GM06990 (cell line): ENCODE measurements at regions not wholly inside any gene's neighbourhood (a gene's known extent, or its start where the extent isn't known, plus 50 kb on each side); places are given as distances from the start of the nearest gene placed in this dataset.

ENCODE experiments used
- DNase-seq: peaks from one replicate; pipeline ENCODE4 v3.0.0-alpha.2; 2011; ENCODE audit not compliant: insufficient read length; ENCODE audit errors: extremely low read depth
- H3K27me3 ChIP-seq: replicated peaks from 2 replicates; pipeline ENCODE4 v1.6.0; 2011; ENCODE audit warnings: low read length; ENCODE audit not compliant: control insufficient read depth, insufficient read depth
- H3K36me3 ChIP-seq: 2 replicates; pipeline ENCODE4 v1.5.1; 2011; ENCODE audit warnings: low read length; ENCODE audit not compliant: control insufficient read depth, insufficient read depth
- H3K4me3 ChIP-seq: replicated peaks from 2 replicates; pipeline ENCODE4 v1.5.1; 2011; ENCODE audit warnings: low read depth, mild to moderate bottlenecking, control low read depth, low read length
- TF ChIP-seq, protein P1 (sequence below): IDR thresholded peaks from 2 replicates; pipeline ENCODE4 v1.5.1; 2011; ENCODE audit warnings: low read length, control low read depth, mild to moderate bottlenecking, inconsistent platforms; ENCODE audit not compliant: insufficient read depth, poor library complexity, severe bottlenecking

DNA sequence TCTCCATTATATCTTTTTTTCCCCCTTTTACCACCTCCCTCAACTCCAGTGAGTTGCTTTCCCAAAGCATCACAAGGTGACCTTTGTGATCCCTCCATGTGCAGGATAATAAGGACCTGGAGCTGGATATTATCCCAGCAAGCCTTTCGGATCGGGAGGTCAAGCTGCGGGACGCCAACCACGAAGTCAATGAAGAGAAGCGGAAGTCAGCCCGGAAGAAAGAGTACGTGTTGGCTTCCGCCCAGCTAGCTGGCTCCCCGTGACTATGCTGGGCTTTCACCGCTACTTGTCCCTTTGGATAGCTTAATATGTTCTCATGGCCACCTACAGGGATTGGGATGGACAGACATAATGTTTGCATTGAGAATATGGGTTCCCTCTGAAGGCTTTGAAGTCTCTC, 273.7 kb upstream of the UMPS start:
- no peak overlapping the region for H3K4me3 ChIP-seq
- H3K27me3 ChIP-seq, result no peaks in the 10 kb centered on the region; the same call in 1 of the 2 replicates
- TF ChIP-seq, protein P1, sequence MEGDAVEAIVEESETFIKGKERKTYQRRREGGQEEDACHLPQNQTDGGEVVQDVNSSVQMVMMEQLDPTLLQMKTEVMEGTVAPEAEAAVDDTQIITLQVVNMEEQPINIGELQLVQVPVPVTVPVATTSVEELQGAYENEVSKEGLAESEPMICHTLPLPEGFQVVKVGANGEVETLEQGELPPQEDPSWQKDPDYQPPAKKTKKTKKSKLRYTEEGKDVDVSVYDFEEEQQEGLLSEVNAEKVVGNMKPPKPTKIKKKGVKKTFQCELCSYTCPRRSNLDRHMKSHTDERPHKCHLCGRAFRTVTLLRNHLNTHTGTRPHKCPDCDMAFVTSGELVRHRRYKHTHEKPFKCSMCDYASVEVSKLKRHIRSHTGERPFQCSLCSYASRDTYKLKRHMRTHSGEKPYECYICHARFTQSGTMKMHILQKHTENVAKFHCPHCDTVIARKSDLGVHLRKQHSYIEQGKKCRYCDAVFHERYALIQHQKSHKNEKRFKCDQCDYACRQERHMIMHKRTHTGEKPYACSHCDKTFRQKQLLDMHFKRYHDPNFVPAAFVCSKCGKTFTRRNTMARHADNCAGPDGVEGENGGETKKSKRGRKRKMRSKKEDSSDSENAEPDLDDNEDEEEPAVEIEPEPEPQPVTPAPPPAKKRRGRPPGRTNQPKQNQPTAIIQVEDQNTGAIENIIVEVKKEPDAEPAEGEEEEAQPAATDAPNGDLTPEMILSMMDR, result no peak
- H3K36me3 ChIP-seq, result no peaks in the 10 kb centered on the region
- DNase-seq, result no peak

DNA sequence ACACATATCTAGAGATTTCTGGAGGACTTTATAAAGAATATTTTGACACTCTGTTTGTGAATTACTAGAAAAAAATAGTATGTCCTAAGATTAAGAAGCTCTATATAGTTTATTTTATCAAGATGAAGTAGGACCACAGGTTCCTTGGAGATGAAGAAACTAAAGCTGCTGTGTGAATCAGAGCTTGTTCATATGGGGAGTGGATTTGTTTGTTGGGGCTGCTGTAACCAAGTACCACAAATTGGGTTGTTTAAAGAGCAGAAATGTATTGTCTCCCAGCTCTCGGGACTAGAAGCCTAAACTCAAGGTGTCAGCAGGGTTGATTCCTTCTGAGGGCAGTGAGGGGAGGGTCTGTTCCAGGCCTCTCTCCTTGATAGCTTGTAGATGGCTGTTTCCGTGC, 270.6 kb upstream of the UMPS start:
- Histone ChIP-seq H3K36me3 (no peaks in the 10 kb centered on the region), H3K4me3 (no peak overlapping the region), H3K27me3 (no peaks in the 10 kb centered on the region)
- DNase-seq, result no peak
- TF ChIP-seq, protein P1, result no peak

DNA sequence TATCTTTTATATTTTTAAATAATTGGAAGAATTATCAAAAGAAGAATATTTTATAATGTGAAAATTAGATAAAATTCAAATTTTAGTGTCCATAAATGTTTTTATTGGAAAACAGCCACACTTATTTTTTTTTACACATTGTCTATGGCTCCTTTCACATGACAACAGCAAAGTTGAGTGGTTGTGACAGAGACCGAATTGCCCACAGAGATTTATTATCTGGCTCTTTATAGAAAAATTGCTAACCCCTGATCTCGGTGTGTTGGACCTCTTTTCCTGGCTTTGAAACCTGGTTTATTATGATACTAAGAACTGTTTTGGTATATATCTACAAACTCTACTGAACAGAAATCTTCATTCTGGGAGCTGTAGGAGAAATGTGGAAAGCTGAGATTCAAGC, 269.1 kb upstream of the UMPS start:
- Histone ChIP-seq H3K36me3 (no peaks in the 10 kb centered on the region), H3K27me3 (no peaks in the 10 kb centered on the region), H3K4me3 (no peak overlapping the region)
- DNase-seq, result no peak
- TF ChIP-seq, protein P1, result no peak

DNA sequence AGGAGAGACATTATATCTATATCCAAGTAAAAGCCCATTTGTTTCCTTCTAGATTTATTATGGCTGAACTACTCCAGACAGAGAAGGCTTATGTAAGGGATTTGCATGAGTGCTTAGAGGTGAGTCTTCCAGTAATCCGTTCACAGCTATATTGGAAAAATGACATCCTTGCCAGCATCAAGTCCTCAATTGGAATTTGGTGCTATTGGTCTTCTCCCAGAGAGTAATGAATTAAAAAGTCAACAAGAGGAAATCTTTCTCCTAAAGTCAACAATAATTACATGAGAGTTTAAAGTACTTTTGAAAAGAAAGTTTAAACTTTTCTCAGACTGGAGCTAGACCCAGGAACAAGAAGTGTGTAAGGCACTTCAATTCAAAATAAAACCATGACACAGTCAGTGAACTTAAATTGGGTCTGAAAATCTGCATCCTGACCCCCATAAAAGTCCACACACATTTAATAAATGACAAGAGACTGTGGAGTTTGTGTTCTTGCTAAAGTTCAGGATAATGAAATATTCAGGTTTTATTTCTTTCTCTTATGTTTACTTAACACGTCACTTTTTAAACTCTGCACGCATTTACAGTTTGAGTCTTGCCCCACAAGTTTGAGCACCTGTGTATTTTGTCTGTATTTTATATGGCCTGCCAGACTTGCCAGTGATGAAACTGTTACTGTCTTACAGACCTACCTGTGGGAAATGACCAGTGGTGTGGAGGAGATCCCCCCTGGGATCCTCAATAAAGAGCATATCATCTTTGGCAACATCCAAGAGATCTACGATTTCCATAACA, 268.2 kb upstream of the UMPS start:
- no peaks in the 10 kb centered on the region for H3K36me3 ChIP-seq
- H3K4me3 ChIP-seq, result no peak overlapping the region
- no peak for DNase-seq
- H3K27me3 ChIP-seq, result no peaks in the 10 kb centered on the region; the same call in 1 of the 2 replicates
- TF ChIP-seq, protein P1, result no peak

DNA sequence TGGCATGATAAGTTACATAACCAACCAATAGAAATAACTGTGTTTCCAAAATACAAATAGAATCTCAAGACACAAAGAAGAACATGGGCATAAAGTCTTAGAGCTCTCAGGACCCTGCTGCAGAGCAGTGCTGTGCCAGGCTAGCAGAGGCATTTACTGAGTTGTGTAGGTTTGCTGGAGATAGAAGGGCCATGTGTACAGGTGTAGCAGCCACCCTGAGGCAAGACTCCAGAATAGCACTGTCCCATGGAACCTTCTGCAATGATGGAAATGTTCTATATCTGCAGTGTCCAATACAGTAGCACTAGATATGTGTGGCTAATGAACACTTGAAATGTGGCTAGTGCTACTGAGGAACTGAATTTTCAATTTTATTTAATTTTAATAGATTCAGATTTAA, 267.0 kb upstream of the UMPS start:
- no peaks in the 10 kb centered on the region for H3K36me3 ChIP-seq
- TF ChIP-seq, protein P1, result no peak
- H3K4me3 ChIP-seq, result no peak overlapping the region
- H3K27me3 ChIP-seq, result no peaks in the 10 kb centered on the region; the same call in 1 of the 2 replicates
- DNase-seq, result no peak
